A673 (cell line): ENCODE measurements at regions not wholly inside any gene's neighbourhood (a gene's known extent, or its start where the extent isn't known, plus 50 kb on each side); places are given as distances from the start of the nearest gene placed in this dataset.

ENCODE experiments used
- CTCF ChIP-seq: fragments of 300-800, 200-600 bp; sonication (generic); conservative IDR thresholded peaks from 2 replicates; pipeline ENCODE4 v1.5.1; 2017; ENCODE audit warnings: low read depth, mild to moderate bottlenecking, antibody characterized with exemption, low read length, moderate library complexity, mixed read lengths
- EZH2 ChIP-seq: fragments of 200-600 bp; sonication (generic); IDR thresholded peaks from 2 replicates; pipeline ENCODE4 v1.6.1; 2017; ENCODE audit warnings: borderline replicate concordance, low read depth, mild to moderate bottlenecking, mixed read lengths, antibody characterized with exemption, low read length; ENCODE audit not compliant: poor library complexity, severe bottlenecking

GRCh38 chr1:221888801-221889200 lies 146.9 kb upstream of the DUSP10 start:
- TF ChIP-seq CTCF (no peak), EZH2 (no peak)
